Breast epithelium (tissue), 4 donors: ENCODE measurements at regions not wholly inside any gene's neighbourhood (a gene's known extent, or its start where the extent isn't known, plus 50 kb on each side); places are given as distances from the start of the nearest gene placed in this dataset.

Source experiments
- DNase-seq, 2 donors: peaks; one replicate each; pipeline ENCODE4 v3.0.0-alpha.2; 2019; ENCODE audit warnings: low spot score in 2 of 2
- H3K27ac ChIP-seq, 2 donors: fragments of 200-600 bp; sonication (generic) in 1 of 2; one replicate each; pipeline ENCODE4 v1.5.1; 2016 to 2019; ENCODE audit warnings: mild to moderate bottlenecking in 1 of 2
- H3K27me3 ChIP-seq, 2 donors: fragments of 200-600 bp; sonication (generic) in 1 of 2; one replicate each; pipeline versions ENCODE4 v1.5.1 to v1.6.0; 2017 to 2019; ENCODE audit warnings: control low read depth in 1 of 2, mild to moderate bottlenecking in 1 of 2
- H3K36me3 ChIP-seq: fragments of 200-600 bp; one replicate; pipeline ENCODE4 v1.5.1; 2019
- H3K4me1 ChIP-seq, 2 donors: fragments of 200-600 bp; sonication (generic); one replicate each; pipeline ENCODE4 v1.5.1; 2016 to 2019; ENCODE audit warnings: control low read depth in 1 of 2
- H3K4me3 ChIP-seq, 3 donors: fragments of 200-600 bp; sonication (generic); 1 replicate in 2 of 3; 2 replicates in 1 of 3; pipeline ENCODE4 v1.5.1; 2016 to 2019; ENCODE audit warnings: mild to moderate bottlenecking in 3 of 3, moderate library complexity in 2 of 3
- H3K9me3 ChIP-seq, 2 donors: fragments of 200-600 bp; sonication (generic) in 1 of 2; one replicate each; pipeline ENCODE4 v1.5.1; 2016 to 2019; ENCODE audit warnings: control low read depth in 1 of 2
- POLR2A ChIP-seq: fragments of 450-650 bp; IDR thresholded peaks from one replicate; pipeline ENCODE4 v1.6.1; 2016; ENCODE audit warnings: antibody characterized with exemption, mild to moderate bottlenecking, moderate library complexity
- POLR2AphosphoS5 ChIP-seq, 3 donors: sonication (generic); formaldehyde crosslinking; IDR thresholded peaks; one replicate each; pipeline ENCODE4 v1.6.1; 2017; ENCODE audit warnings: antibody characterized with exemption in 3 of 3
- intact Hi-C: fragments of 100-400 bp; cut with DNase I; formaldehyde crosslinking; loops from one replicate; pipeline ENCODE4 v1.15.1; 2023; ENCODE audit warnings: low total_unique reads
- TF ChIP-seq, protein P1 (sequence below), 3 donors: fragments of 450-650 bp; IDR thresholded peaks; one replicate each; pipeline ENCODE4 v1.5.1; 2016 to 2017; ENCODE audit warnings: antibody characterized with exemption in 3 of 3, mild to moderate bottlenecking in 3 of 3, moderate library complexity in 3 of 3

DNA sequence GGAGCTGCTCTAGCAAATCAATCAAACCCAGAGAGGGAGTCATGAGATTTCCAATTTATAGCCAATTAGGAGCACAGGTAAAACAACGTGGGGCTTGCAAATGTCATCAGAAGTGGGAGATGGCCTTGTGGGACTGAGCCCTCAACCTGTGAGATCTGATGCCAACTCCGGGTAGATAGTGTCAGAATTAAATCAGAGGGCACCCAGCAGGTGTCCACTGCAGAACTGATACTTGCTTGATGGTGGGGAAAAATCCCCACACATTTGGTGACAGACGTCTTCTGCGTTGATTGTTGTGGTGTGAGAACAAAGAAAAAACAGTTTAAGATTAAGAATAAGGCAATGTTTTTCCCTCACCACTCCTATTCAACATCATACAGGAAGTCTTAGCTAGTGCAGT, 1402.8 kb downstream of the RAPGEF2 start:
- TF ChIP-seq, protein P1, sequence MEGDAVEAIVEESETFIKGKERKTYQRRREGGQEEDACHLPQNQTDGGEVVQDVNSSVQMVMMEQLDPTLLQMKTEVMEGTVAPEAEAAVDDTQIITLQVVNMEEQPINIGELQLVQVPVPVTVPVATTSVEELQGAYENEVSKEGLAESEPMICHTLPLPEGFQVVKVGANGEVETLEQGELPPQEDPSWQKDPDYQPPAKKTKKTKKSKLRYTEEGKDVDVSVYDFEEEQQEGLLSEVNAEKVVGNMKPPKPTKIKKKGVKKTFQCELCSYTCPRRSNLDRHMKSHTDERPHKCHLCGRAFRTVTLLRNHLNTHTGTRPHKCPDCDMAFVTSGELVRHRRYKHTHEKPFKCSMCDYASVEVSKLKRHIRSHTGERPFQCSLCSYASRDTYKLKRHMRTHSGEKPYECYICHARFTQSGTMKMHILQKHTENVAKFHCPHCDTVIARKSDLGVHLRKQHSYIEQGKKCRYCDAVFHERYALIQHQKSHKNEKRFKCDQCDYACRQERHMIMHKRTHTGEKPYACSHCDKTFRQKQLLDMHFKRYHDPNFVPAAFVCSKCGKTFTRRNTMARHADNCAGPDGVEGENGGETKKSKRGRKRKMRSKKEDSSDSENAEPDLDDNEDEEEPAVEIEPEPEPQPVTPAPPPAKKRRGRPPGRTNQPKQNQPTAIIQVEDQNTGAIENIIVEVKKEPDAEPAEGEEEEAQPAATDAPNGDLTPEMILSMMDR (IDR thresholded peaks at IDR 0.05), result no peak
- TF ChIP-seq POLR2A (no peak), POLR2AphosphoS5 (IDR thresholded peaks at IDR 0.05) (no peak)
- Histone ChIP-seq H3K27me3 (no peaks in the 10 kb centered on the region), H3K36me3 (no peaks in the 10 kb centered on the region), H3K27ac (no peak overlapping the region), H3K9me3 (no peaks in the 10 kb centered on the region), H3K4me1 (no peaks in the 10 kb centered on the region), H3K4me3 (no peak overlapping the region)
- intact Hi-C loops, result no loop called here
- DNase-seq, result no peak

DNA sequence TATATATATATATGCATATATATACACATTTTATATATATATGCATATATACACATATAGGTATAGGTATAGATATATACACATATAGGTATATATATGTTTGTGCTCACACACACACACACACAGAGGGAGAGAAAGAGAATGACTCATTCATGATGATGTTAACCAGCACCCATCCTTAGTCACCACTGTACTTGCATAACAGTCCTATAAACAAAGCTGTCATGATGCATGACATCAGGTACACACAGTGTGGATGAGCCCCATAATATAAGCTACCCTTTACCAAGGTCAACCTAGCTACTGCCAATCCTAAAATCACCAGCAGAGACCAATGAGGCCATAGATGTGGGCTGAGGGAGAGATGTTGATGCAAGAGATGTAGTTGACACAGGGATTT, 1408.0 kb downstream of the RAPGEF2 start:
- intact Hi-C loops, result no loop called here
- TF ChIP-seq POLR2AphosphoS5 (IDR thresholded peaks at IDR 0.05) (no peak), POLR2A (no peak)
- TF ChIP-seq, protein P1 (IDR thresholded peaks at IDR 0.05), result no peak
- H3K27me3 ChIP-seq, result no peaks in the 10 kb centered on the region
- H3K9me3 ChIP-seq, result no peaks in the 10 kb centered on the region
- DNase-seq, result no peak
- H3K27ac ChIP-seq, result no peak overlapping the region
- no peaks in the 10 kb centered on the region for H3K4me1 ChIP-seq
- no peaks in the 10 kb centered on the region for H3K36me3 ChIP-seq
- H3K4me3 ChIP-seq, result no peak overlapping the region

DNA sequence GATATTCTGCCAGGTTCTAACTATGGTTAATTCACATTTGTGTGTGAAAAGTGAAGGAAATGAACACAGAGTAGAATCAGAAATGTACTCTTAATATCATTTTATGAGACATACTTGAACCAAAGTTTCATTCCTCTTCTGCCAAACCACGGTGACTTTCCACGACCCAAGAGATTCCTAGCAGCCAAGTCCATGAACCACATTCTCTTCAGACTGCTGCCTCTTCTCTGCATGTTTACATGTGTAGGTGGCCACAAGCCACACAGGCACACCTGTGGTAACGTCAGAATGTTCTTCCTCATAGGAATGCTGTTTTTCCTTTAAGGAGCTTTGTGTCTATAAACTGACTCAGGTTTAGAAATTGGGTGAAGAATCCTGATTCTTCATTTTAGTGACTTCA, 1411.2 kb downstream of the RAPGEF2 start:
- no peak for TF ChIP-seq POLR2AphosphoS5 (IDR thresholded peaks at IDR 0.05)
- no peak for TF ChIP-seq POLR2A
- TF ChIP-seq, protein P1 (IDR thresholded peaks at IDR 0.05), result no peak
- intact Hi-C loops, result no loop called here

DNA sequence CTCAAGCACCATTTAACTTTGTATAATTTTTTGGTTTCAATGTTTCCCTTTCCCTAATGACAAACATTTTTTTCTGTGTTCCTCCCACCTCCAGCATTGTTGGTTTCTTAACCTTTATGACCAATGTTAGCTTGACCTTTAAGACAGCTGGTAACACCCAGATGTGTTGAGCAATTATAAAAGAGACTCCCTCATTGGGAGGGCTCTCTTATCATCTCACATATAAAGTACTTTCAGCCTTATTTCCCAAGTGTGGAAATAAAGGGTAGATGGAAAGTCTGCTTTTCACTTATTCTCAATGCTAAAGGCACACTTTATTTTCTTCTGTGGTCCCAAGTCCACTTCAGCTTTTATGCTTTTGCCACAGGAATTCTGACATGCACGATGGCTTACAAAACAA, 1420.4 kb downstream of the RAPGEF2 start:
- Histone ChIP-seq H3K36me3 (no peaks in the 10 kb centered on the region), H3K27me3 (no peaks in the 10 kb centered on the region), H3K9me3 (no peaks in the 10 kb centered on the region), H3K4me1 (no peaks in the 10 kb centered on the region), H3K27ac (no peak overlapping the region), H3K4me3 (no peak overlapping the region)
- no peak for DNase-seq
- no peak for TF ChIP-seq POLR2AphosphoS5 (IDR thresholded peaks at IDR 0.05)
- TF ChIP-seq POLR2A, result no peak
- TF ChIP-seq, protein P1 (IDR thresholded peaks at IDR 0.05), result no peak
- intact Hi-C loops, result no loop called here

More for the DNA sequence above, 1411.2 kb downstream of the RAPGEF2 start:
- H3K4me1 ChIP-seq, result no peaks in the 10 kb centered on the region
- H3K36me3 ChIP-seq, result no peaks in the 10 kb centered on the region
- H3K9me3 ChIP-seq, result no peaks in the 10 kb centered on the region
- DNase-seq, result no peak
- no peak overlapping the region for H3K4me3 ChIP-seq
- H3K27me3 ChIP-seq, result no peaks in the 10 kb centered on the region
- H3K27ac ChIP-seq, result no peak overlapping the region

DNA sequence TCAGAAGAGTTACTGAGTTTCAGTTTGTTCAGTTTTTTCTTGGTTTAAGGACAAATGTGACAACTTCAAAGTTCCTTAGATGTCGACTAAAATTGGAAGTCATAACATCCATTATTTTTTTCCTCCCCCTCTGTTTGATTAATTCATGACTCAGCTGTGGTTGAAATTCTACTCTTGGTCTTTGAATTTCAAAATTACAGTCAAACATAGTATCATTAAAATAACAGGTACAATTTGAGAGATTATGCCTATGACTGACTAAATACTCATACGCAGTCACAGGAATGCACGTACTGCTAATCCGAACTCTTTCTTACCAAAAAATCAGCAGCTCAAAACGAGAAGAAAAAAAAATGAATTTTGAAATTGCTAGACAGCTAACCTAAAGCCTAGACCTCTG, 1434.8 kb downstream of the RAPGEF2 start:
- intact Hi-C loops, result no loop called here
- DNase-seq, result no peak
- TF ChIP-seq, protein P1 (IDR thresholded peaks at IDR 0.05), result no peak
- TF ChIP-seq POLR2A (no peak), POLR2AphosphoS5 (IDR thresholded peaks at IDR 0.05) (no peak)

More for the DNA sequence above, 1434.8 kb downstream of the RAPGEF2 start:
- H3K36me3 ChIP-seq, result no peaks in the 10 kb centered on the region
- H3K27ac ChIP-seq, result no peak overlapping the region
- H3K27me3 ChIP-seq, result no peaks in the 10 kb centered on the region
- peaks cover 0 to 5% of the 10 kb centered on the region in 2 donors for H3K9me3 ChIP-seq
- H3K4me1 ChIP-seq, result no peaks in the 10 kb centered on the region
- no peak overlapping the region for H3K4me3 ChIP-seq
